ENCODE measurements at regions not wholly inside any gene's neighbourhood (a gene's known extent, or its start where the extent isn't known, plus 50 kb on each side); places are given as distances from the start of the nearest gene placed in this dataset.
"Not testable (repeated sequence)": the region's sequence is repeated elsewhere in the genome, so short reads cannot be mapped to it uniquely, and the experiment has no call there.

- DNase-seq (ENCODE audit: low spot score), result no peak
Observed at GRCh38 chr4:38334791-38335190, 329.2 kb upstream of the KLF3 start.

GRCh38 chr4:38338939-38339338, 325.1 kb upstream of the KLF3 start:
- not testable (repeated sequence) for DNase-seq (ENCODE audit: low spot score)

- no peak for DNase-seq (ENCODE audit: low spot score)
Observed at GRCh38 chr4:38343608-38344007, 320.4 kb upstream of the KLF3 start.

GRCh38 chr4:38344929-38345328, 319.1 kb upstream of the KLF3 start:
- DNase-seq (ENCODE audit: low spot score), result no peak

- no peak for DNase-seq (ENCODE audit: low spot score)
Observed at GRCh38 chr4:38347251-38347650, 316.7 kb upstream of the KLF3 start.

GRCh38 chr4:38354421-38354820, 309.6 kb upstream of the KLF3 start:
- DNase-seq (ENCODE audit: low spot score), result no peak

GRCh38 chr4:38354872-38355271, 309.1 kb upstream of the KLF3 start:
- no peak for DNase-seq (ENCODE audit: low spot score)

- DNase-seq (ENCODE audit: low spot score), result no peak
Observed at GRCh38 chr4:38356686-38357085, 307.3 kb upstream of the KLF3 start.

- no peak for DNase-seq (ENCODE audit: low spot score)
Observed at GRCh38 chr4:38357546-38357945, 306.5 kb upstream of the KLF3 start.

GRCh38 chr4:38359113-38359512, 304.9 kb upstream of the KLF3 start:
- no peak for DNase-seq (ENCODE audit: low spot score)

GRCh38 chr4:38360201-38360600, 303.8 kb upstream of the KLF3 start:
- DNase-seq (ENCODE audit: low spot score), result no peak

GRCh38 chr4:38364383-38364963, 299.5 kb upstream of the KLF3 start:
- DNase-seq (ENCODE audit: low spot score), result no peak

GRCh38 chr4:38365261-38365660, 298.7 kb upstream of the KLF3 start:
- DNase-seq (ENCODE audit: low spot score), result no peak

GRCh38 chr4:38365748-38366310, 298.2 kb upstream of the KLF3 start:
- DNase-seq (ENCODE audit: low spot score), result no peak

GRCh38 chr4:38366456-38366855, 297.5 kb upstream of the KLF3 start:
- DNase-seq (ENCODE audit: low spot score), result no peak

- no peak for DNase-seq (ENCODE audit: low spot score)
Observed at GRCh38 chr4:38366997-38367396, 297.0 kb upstream of the KLF3 start.

GRCh38 chr4:38367642-38368174, 296.3 kb upstream of the KLF3 start:
- DNase-seq (ENCODE audit: low spot score), result no peak

- no peak for DNase-seq (ENCODE audit: low spot score)
Observed at GRCh38 chr4:38368613-38369012, 295.4 kb upstream of the KLF3 start.

- DNase-seq (ENCODE audit: low spot score), result no peak
Observed at GRCh38 chr4:38371391-38371851, 292.6 kb upstream of the KLF3 start.

GRCh38 chr4:38373375-38373774, 290.6 kb upstream of the KLF3 start:
- DNase-seq (ENCODE audit: low spot score), result no peak

GRCh38 chr4:38377195-38377594, 286.8 kb upstream of the KLF3 start:
- no peak for DNase-seq (ENCODE audit: low spot score)

GRCh38 chr4:38378478-38378877, 285.5 kb upstream of the KLF3 start:
- no peak for DNase-seq (ENCODE audit: low spot score)

- DNase-seq (ENCODE audit: low spot score), result no peak
Observed at GRCh38 chr4:38381788-38382187, 282.2 kb upstream of the KLF3 start.

GRCh38 chr4:38382520-38382919, 281.5 kb upstream of the KLF3 start:
- DNase-seq (ENCODE audit: low spot score), result no peak

All from germinal center (tissue), 1 donor.